Gastrocnemius medialis (tissue), 4 donors: ENCODE measurements at regions not wholly inside any gene's neighbourhood (a gene's known extent, or its start where the extent isn't known, plus 50 kb on each side); places are given as distances from the start of the nearest gene placed in this dataset.

Experiments used
- ATAC-seq, 2 donors: fragments of 150-250 bp; one replicate each; pipeline ENCODE4 v1.9.1; 2016
- DNase-seq, 2 donors: peaks; one replicate each; pipeline ENCODE4 v3.0.0-alpha.2; 2019
- H3K27ac ChIP-seq, 4 donors: fragments of 200-600 bp; sonication (generic); 1 replicate in 1 of 4; 2 replicates in 3 of 4; pipeline ENCODE4 v1.5.1; 2016 to 2018; ENCODE audit warnings: mild to moderate bottlenecking in 2 of 4, moderate library complexity in 1 of 4
- H3K27me3 ChIP-seq, 3 donors: fragments of 200-600 bp; sonication (generic) in 2 of 3; 1 replicate in 1 of 3; 2 replicates in 2 of 3; pipeline versions ENCODE4 v1.5.1 to v1.6.0; 2016 to 2019; ENCODE audit warnings: mild to moderate bottlenecking in 1 of 3, moderate library complexity in 1 of 3
- H3K36me3 ChIP-seq, 2 donors: fragments of 200-600 bp; sonication (generic) in 1 of 2; one replicate each; pipeline ENCODE4 v1.5.1; 2017 to 2018
- H3K4me1 ChIP-seq, 2 donors: fragments of 200-600 bp; sonication (generic) in 1 of 2; one replicate each; pipeline ENCODE4 v1.5.1; 2016 to 2017; ENCODE audit warnings: mild to moderate bottlenecking in 2 of 2
- H3K4me3 ChIP-seq, 4 donors: fragments of 200-600 bp; sonication (generic) in 3 of 4; 1 replicate in 1 of 4; 2 replicates in 3 of 4; pipeline ENCODE4 v1.5.1; 2016 to 2019; ENCODE audit warnings: mild to moderate bottlenecking in 2 of 4
- H3K9me3 ChIP-seq, 3 donors: fragments of 200-600 bp; sonication (generic) in 2 of 3; 1 replicate in 1 of 3; 2 replicates in 2 of 3; pipeline ENCODE4 v1.5.1; 2016 to 2019
- POLR2A ChIP-seq, 2 donors: fragments of 450-650 bp; IDR thresholded peaks; one replicate each; pipeline ENCODE4 v1.6.1; 2017; ENCODE audit warnings: antibody characterized with exemption in 2 of 2, mild to moderate bottlenecking in 2 of 2, moderate library complexity in 2 of 2
- in situ Hi-C, 4 donors: fragments of 200-750 bp; cut with MboI; loops; one replicate each; pipeline versions ENCODE4 v1.15.0 to v1.8.0; 2017; ENCODE audit warnings: low sequenced_read_pairs in 4 of 4
- intact Hi-C: fragments of 100-400 bp; cut with DNase I; formaldehyde crosslinking; loops from one replicate; pipeline ENCODE4 v1.15.1; 2023; ENCODE audit warnings: low total_unique reads
- TF ChIP-seq, protein P1 (sequence below), 5 experiments: fragments of 450-650 bp in 3 of 5; fragments of 200-600 bp in 2 of 5; sonication (generic) in 2 of 5; IDR thresholded peaks in 4 of 5; conservative IDR thresholded peaks in 1 of 5; 1 replicate in 4 of 5; 2 replicates in 1 of 5; pipeline ENCODE4 v1.5.1; 2016 to 2019; ENCODE audit warnings: antibody characterized with exemption in 5 of 5, mild to moderate bottlenecking in 3 of 5, moderate library complexity in 3 of 5

DNA sequence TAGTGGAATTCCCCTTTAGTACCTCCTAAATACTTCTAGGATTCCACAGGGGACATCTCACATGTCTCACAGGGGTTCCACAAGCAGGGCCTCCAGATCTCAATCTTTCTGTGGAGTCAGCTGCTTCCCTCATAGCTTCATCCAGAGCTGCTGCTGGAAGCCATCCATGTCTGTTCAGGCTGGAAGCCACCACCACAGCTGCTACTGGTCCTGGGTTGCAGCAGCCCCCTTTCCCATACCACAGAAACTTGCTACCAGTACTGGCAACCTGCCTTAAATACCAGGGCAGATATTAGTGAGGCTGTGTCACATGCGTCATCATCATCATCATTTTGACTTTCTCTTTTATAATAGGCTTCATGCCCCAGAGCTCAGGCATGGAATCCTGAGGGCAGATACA, 242.7 kb upstream of the NCAM1 start:
- Histone ChIP-seq H3K9me3 (no peaks in the 10 kb centered on the region), H3K4me1 (peaks cover 0 to 6% of the 10 kb centered on the region in 2 donors), H3K4me3 (no peak overlapping the region), H3K27me3 (no peaks in the 10 kb centered on the region), H3K36me3 (no peaks in the 10 kb centered on the region), H3K27ac (no peak overlapping the region)
- ATAC-seq (peak in 1 of 2 donors; percentile 36), DNase-seq (no peak)
- in situ Hi-C loops: no loop called here
- intact Hi-C loops: no loop called here
- TF ChIP-seq, protein P1, sequence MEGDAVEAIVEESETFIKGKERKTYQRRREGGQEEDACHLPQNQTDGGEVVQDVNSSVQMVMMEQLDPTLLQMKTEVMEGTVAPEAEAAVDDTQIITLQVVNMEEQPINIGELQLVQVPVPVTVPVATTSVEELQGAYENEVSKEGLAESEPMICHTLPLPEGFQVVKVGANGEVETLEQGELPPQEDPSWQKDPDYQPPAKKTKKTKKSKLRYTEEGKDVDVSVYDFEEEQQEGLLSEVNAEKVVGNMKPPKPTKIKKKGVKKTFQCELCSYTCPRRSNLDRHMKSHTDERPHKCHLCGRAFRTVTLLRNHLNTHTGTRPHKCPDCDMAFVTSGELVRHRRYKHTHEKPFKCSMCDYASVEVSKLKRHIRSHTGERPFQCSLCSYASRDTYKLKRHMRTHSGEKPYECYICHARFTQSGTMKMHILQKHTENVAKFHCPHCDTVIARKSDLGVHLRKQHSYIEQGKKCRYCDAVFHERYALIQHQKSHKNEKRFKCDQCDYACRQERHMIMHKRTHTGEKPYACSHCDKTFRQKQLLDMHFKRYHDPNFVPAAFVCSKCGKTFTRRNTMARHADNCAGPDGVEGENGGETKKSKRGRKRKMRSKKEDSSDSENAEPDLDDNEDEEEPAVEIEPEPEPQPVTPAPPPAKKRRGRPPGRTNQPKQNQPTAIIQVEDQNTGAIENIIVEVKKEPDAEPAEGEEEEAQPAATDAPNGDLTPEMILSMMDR (IDR thresholded peaks at IDR 0.05 in 4 of 5, conservative IDR thresholded peaks at IDR 0.05 in 1 of 5): no peak
- no peak for TF ChIP-seq POLR2A (IDR thresholded peaks at IDR 0.05)

DNA sequence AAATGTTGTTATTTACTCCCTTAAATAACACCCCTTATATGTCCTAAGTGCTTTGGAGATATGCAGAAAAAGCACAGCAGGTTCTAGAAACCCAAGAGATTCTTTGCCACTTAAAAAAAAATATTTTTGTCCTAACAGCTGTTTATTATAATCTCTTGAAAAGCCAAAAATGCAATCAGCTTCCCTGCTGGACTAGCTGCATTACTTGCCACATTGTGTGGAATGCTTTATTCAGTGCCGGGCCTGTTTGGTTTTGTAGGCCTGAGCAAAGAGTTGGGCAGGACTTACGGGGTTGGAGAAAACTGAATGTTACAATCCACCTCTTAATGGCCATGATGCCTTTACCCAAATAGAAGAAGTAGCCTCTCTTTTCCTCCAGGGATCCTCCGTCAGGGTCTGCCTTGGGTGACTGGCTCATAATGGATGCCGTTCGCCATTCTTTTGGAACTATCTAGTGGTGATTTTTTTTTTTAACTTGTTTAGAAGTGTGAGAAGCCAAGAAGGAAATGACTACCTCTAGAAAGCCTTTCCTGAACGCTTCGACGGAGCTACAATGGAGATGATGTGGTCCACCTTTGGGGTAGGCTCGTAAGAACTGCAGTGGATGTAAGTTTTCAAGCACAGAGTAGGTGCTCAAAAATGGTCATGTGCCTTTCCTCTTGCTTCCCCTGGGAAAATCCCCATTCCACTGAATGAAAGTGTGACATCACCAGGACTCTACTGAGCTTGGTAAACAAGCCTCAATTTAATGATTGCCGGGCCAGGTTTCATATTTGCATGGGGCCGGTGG, 241.3 kb upstream of the NCAM1 start:
- no peak for TF ChIP-seq POLR2A (IDR thresholded peaks at IDR 0.05)
- in situ Hi-C loops (no loop called here), intact Hi-C loops (no loop called here)
- Histone ChIP-seq H3K4me1 (peaks cover 0 to 6% of the 10 kb centered on the region in 2 donors), H3K9me3 (no peaks in the 10 kb centered on the region), H3K4me3 (no peak overlapping the region), H3K36me3 (no peaks in the 10 kb centered on the region), H3K27me3 (no peaks in the 10 kb centered on the region), H3K27ac (no peak overlapping the region)
- no peak for ATAC-seq
- no peak for DNase-seq

DNA sequence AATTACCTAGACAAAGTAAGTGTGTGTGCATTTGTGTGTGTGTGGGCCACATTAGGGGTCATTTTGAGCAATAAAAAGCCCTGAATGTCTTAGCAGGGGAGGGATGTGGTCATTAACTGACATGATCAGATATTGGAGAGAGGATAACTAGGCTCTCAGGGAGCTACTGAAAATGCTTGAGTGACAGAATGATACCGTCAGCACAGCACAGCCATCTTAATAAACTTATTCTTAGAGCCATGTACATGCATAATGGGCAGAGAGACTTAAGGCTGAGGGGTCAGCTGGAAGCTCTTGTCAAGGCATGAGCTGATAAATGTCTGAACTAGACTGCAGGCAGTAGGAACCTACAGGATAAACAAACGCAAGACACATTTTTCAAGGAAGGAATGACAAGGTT, 239.1 kb upstream of the NCAM1 start:
- intact Hi-C loops (no loop called here), in situ Hi-C loops (no loop called here)
- TF ChIP-seq, protein P1 (IDR thresholded peaks at IDR 0.05 in 4 of 5, conservative IDR thresholded peaks at IDR 0.05 in 1 of 5): no peak
- TF ChIP-seq POLR2A (IDR thresholded peaks at IDR 0.05): no peak
- no peaks in the 10 kb centered on the region for H3K9me3 ChIP-seq
- no peaks in the 10 kb centered on the region for H3K27me3 ChIP-seq
- peaks cover 0 to 6% of the 10 kb centered on the region in 2 donors for H3K4me1 ChIP-seq
- no peak overlapping the region for H3K27ac ChIP-seq
- no peak overlapping the region for H3K4me3 ChIP-seq
- no peaks in the 10 kb centered on the region for H3K36me3 ChIP-seq
- DNase-seq: no peak
- no peak for ATAC-seq

DNA sequence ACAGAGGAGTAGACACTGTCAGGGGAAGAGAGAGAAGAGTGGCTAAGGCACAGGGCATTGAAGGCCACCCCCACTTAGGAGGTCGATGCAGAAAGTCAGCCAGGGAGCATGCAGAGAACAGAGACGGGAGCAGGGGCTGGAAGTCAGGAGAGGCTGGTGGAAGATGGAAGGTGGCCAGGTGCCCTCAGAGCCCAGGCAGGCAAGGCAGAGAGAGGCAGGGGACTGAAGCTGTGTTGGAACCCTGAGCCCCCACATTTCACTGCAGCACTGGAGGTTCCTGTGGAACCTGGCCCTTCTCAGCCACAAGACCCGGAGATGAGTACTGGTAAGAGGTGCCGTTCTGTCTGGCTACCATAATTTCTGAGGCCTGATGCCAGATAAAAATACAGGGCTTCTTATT, 238.3 kb upstream of the NCAM1 start:
- TF ChIP-seq, protein P1 (IDR thresholded peaks at IDR 0.05 in 4 of 5, conservative IDR thresholded peaks at IDR 0.05 in 1 of 5): no peak
- no peak for TF ChIP-seq POLR2A (IDR thresholded peaks at IDR 0.05)
- DNase-seq (no peak), ATAC-seq (no peak)
- Histone ChIP-seq H3K27ac (no peak overlapping the region), H3K27me3 (no peaks in the 10 kb centered on the region), H3K36me3 (no peaks in the 10 kb centered on the region), H3K9me3 (no peaks in the 10 kb centered on the region), H3K4me1 (peaks cover 0 to 6% of the 10 kb centered on the region in 2 donors), H3K4me3 (no peak overlapping the region)
- in situ Hi-C loops: no loop called here
- intact Hi-C loops: no loop called here

DNA sequence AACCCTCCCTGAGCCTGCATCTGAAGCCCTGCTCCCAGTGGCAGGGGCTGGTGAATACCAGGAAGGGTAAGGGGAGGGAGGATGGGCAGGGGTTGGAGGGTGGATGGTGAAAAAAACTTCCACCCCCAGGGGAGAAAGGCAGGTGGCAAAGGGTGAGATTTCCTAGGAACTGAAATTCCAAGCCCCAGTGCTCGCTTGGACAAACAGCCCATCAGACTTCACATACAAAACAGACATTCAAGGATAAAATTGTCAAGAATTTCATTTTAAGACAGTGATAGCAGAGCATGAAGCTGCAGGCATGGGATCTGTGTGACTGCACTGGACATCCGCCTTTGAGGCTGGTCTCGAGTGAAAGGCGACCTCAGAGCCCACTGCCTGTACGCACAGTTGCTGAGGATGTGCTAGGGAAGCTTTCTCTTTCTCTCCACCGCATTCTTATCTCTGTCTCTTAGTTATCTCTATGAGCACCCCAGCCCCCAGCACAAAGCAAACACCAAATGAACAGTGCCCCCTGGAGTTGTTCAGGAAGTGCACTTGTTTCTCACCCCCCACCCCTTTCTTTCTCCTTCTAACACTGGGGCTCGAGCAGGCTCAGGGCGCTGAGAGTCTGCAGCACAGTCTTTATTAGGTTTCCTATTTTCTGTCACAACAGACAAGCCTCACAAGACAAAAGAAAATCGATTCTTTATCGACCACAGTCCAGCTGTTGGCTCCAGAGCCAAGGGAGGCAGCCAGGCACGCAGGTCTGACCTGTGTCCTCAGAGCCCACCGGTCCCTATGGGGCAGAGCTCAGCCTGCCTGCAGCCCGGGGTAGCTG, 237.3 kb upstream of the NCAM1 start:
- no peaks in the 10 kb centered on the region for H3K9me3 ChIP-seq
- TF ChIP-seq POLR2A (IDR thresholded peaks at IDR 0.05): no peak
- no peaks in the 10 kb centered on the region for H3K27me3 ChIP-seq
- H3K27ac ChIP-seq: no peak overlapping the region
- H3K4me3 ChIP-seq: no peak overlapping the region
- H3K4me1 ChIP-seq: peaks cover 0 to 6% of the 10 kb centered on the region in 2 donors
- no peak for ATAC-seq
- in situ Hi-C loops: no loop called here
- H3K36me3 ChIP-seq: no peaks in the 10 kb centered on the region
- intact Hi-C loops: no loop called here
- no peak for DNase-seq
